H1 (cell line): ENCODE measurements at regions not wholly inside any gene's neighbourhood (a gene's known extent, or its start where the extent isn't known, plus 50 kb on each side); places are given as distances from the start of the nearest gene placed in this dataset.

Experiments used
- CTCF ChIA-PET: fragments of 300-600 bp; sonication (Branson Sonifier 250); formaldehyde crosslinking; loops from one replicate; lab custom pipeline; 2021; ENCODE audit not compliant: partially characterized antibody; lab: Charles Lee
- POLR2A ChIA-PET: fragments of 300-600 bp; sonication (Branson Sonifier 250); formaldehyde crosslinking; loops from one replicate; lab custom pipeline; 2021; ENCODE audit warnings: inconsistent platforms; ENCODE audit not compliant: partially characterized antibody; lab: Charles Lee
- DNase-seq, 2 experiments: peaks; one replicate each; pipeline versions ENCODE4 v3.0.0 to v3.0.0-alpha.2; 2010 to 2022; ENCODE audit warnings: low spot score in 2 of 2, low read depth in 1 of 2, mixed read lengths in 1 of 2
- FAIRE-seq: peaks from 2 replicates; lab custom pipeline; 2011; peaks lifted over from hg19 to GRCh38; lab: Jason Lieb, UNC
- H2AFZ ChIP-seq: 2 replicates; pipeline ENCODE4 v1.8.1; 2012; ENCODE audit warnings: low read length, inconsistent platforms
- H2AK5ac ChIP-seq: 2 replicates; pipeline ENCODE4 v1.6.1; 2013; ENCODE audit warnings: low read depth, low read length
- H2BK120ac ChIP-seq: replicated peaks from 2 replicates; pipeline ENCODE3; 2013; ENCODE audit warnings: low read depth, low read length, inconsistent platforms
- H2BK12ac ChIP-seq: 2 replicates; pipeline ENCODE4 v1.6.1; 2013; ENCODE audit warnings: low read depth, low read length
- H2BK15ac ChIP-seq: 2 replicates; pipeline ENCODE4 v1.6.1; 2013; ENCODE audit warnings: low read length
- H2BK20ac ChIP-seq: 2 replicates; pipeline ENCODE4 v1.6.1; 2013; ENCODE audit warnings: low read length
- H2BK5ac ChIP-seq: 2 replicates; pipeline ENCODE4 v1.6.1; 2013; ENCODE audit warnings: low read depth, low read length
- H3K14ac ChIP-seq: 2 replicates; pipeline ENCODE4 v1.6.1; 2013; ENCODE audit warnings: inconsistent platforms; ENCODE audit not compliant: insufficient read length
- H3K18ac ChIP-seq: 2 replicates; pipeline ENCODE4 v1.6.1; 2013; ENCODE audit warnings: low read length; ENCODE audit errors: extremely low read depth
- H3K23ac ChIP-seq: 2 replicates; pipeline ENCODE4 v1.6.1; 2013; ENCODE audit warnings: inconsistent platforms; ENCODE audit not compliant: insufficient read length
- H3K23me2 ChIP-seq: 2 replicates; pipeline ENCODE4 v1.6.1; 2013; ENCODE audit warnings: low read depth, low read length
- H3K27ac ChIP-seq: 2 replicates; pipeline ENCODE4 v1.6.1; 2011; ENCODE audit warnings: low read depth, low read length, inconsistent platforms
- H3K27me3 ChIP-seq, 4 experiments: replicated peaks in 1 of 4; 1 replicate in 1 of 4; 2 replicates in 3 of 4; pipeline versions ENCODE4 v1.6.1 to v1.8.1; 2011 to 2013; ENCODE audit warnings: low read length in 3 of 4, mild to moderate bottlenecking in 3 of 4, inconsistent platforms in 2 of 4, mixed read lengths in 2 of 4, moderate library complexity in 1 of 4; ENCODE audit not compliant: control insufficient read depth in 3 of 4, insufficient read depth in 3 of 4; ENCODE audit errors: extremely low read depth in 1 of 4
- H3K36me3 ChIP-seq, 4 experiments: 2 replicates each; pipeline versions ENCODE4 v1.6.1 to v1.8.1; 2011 to 2013; ENCODE audit warnings: mild to moderate bottlenecking in 4 of 4, low read length in 3 of 4, moderate library complexity in 2 of 4, control low read depth in 1 of 4, inconsistent platforms in 1 of 4; ENCODE audit not compliant: insufficient read depth in 4 of 4, control insufficient read depth in 2 of 4
- H3K4ac ChIP-seq: replicated peaks from 2 replicates; pipeline ENCODE3; 2013; ENCODE audit warnings: low read length, low read depth, mixed read lengths, inconsistent platforms; ENCODE audit not compliant: insufficient read length
- H3K4me1 ChIP-seq, 4 experiments: replicated peaks in 1 of 4; 1 replicate in 1 of 4; 2 replicates in 3 of 4; pipeline versions ENCODE4 v1.6.1 to v1.8.1; 2011 to 2013; ENCODE audit warnings: low read length in 3 of 4, inconsistent platforms in 2 of 4, mixed read lengths in 1 of 4; ENCODE audit not compliant: insufficient read depth in 4 of 4, control insufficient read depth in 3 of 4
- H3K4me2 ChIP-seq, 2 experiments: 2 replicates each; pipeline versions ENCODE4 v1.6.1 to v1.8.1; 2011 to 2013; ENCODE audit warnings: low read depth in 2 of 2, low read length in 2 of 2, control low read depth in 1 of 2, inconsistent platforms in 1 of 2, mild to moderate bottlenecking in 1 of 2; ENCODE audit not compliant: insufficient read depth in 1 of 2
- H3K4me3 ChIP-seq, 4 experiments: fragments of 200-600, 300-600 bp in 1 of 4; sonication (generic), shearing (Covaris generic), sonication (Bioruptor Twin) in 1 of 4; 2 replicates each; pipeline versions ENCODE4 v1.5.1 to v1.8.1; 2011 to 2016; ENCODE audit warnings: low read length in 4 of 4, low read depth in 3 of 4, control low read depth in 2 of 4, inconsistent platforms in 2 of 4, mild to moderate bottlenecking in 2 of 4, mixed read lengths in 1 of 4, moderate library complexity in 1 of 4; ENCODE audit not compliant: insufficient read depth in 2 of 4; ENCODE audit errors: extremely low read depth in 1 of 4
- H3K56ac ChIP-seq: replicated peaks from 2 replicates; pipeline ENCODE3; 2013; ENCODE audit warnings: low read depth, mild to moderate bottlenecking, mixed read lengths, low read length, inconsistent platforms; ENCODE audit not compliant: insufficient read length
- H3K79me1 ChIP-seq: 2 replicates; pipeline ENCODE4 v1.6.1; 2013; ENCODE audit warnings: low read depth, low read length, control low read depth
- H3K79me2 ChIP-seq, 2 experiments: 2 replicates each; pipeline versions ENCODE4 v1.6.1 to v1.8.1; 2012 to 2013; ENCODE audit warnings: low read length in 2 of 2, mild to moderate bottlenecking in 2 of 2, inconsistent platforms in 1 of 2; ENCODE audit not compliant: insufficient read depth in 2 of 2, control insufficient read depth in 1 of 2
- H3K9ac ChIP-seq, 4 experiments: replicated peaks in 1 of 4; 1 replicate in 1 of 4; 2 replicates in 3 of 4; pipeline versions ENCODE4 v1.6.1 to v1.8.1; 2011 to 2013; ENCODE audit warnings: low read depth in 3 of 4, low read length in 3 of 4, control low read depth in 2 of 4, mild to moderate bottlenecking in 2 of 4, moderate library complexity in 2 of 4, inconsistent platforms in 1 of 4; ENCODE audit errors: extremely low read depth in 1 of 4
- H3K9me3 ChIP-seq, 2 experiments: 2 replicates each; pipeline versions ENCODE4 v1.6.1 to v1.8.1; 2012 to 2013; ENCODE audit warnings: mild to moderate bottlenecking in 2 of 2, moderate library complexity in 2 of 2, control low read depth in 1 of 2, inconsistent platforms in 1 of 2, low read depth in 1 of 2, low read length in 1 of 2, mixed read lengths in 1 of 2; ENCODE audit not compliant: insufficient read depth in 2 of 2
- H4K20me1 ChIP-seq, 2 experiments: replicated peaks in 1 of 2; 2 replicates each; pipeline versions ENCODE3 to v1.8.1; 2011 to 2013; ENCODE audit warnings: inconsistent platforms in 2 of 2, low read length in 2 of 2, mild to moderate bottlenecking in 1 of 2; ENCODE audit not compliant: insufficient read depth in 2 of 2, control insufficient read depth in 1 of 2
- H4K5ac ChIP-seq: 2 replicates; pipeline ENCODE4 v1.6.1; 2013; ENCODE audit warnings: low read length, low read depth, mixed read lengths, inconsistent platforms; ENCODE audit not compliant: insufficient read length
- H4K8ac ChIP-seq: 2 replicates; pipeline ENCODE4 v1.8.0; 2013; ENCODE audit warnings: mild to moderate bottlenecking, moderate library complexity, low read length, inconsistent platforms; ENCODE audit not compliant: insufficient read depth; ENCODE audit errors: extremely low read depth
- H4K91ac ChIP-seq: replicated peaks from 2 replicates; pipeline ENCODE3; 2013; ENCODE audit warnings: low read length, mixed read lengths, inconsistent platforms; ENCODE audit not compliant: insufficient read length
- CREB1 ChIP-seq: IDR thresholded peaks from 2 replicates; pipeline ENCODE4 v1.6.1; 2012; ENCODE audit warnings: inconsistent platforms
- CTCF ChIP-seq, 3 experiments: IDR thresholded peaks; 1 replicate in 2 of 3; 2 replicates in 1 of 3; pipeline versions ENCODE4 v1.5.1 to v1.6.1; 2011; ENCODE audit warnings: low read length in 3 of 3, mild to moderate bottlenecking in 3 of 3, inconsistent platforms in 2 of 3, low read depth in 1 of 3, moderate library complexity in 1 of 3; ENCODE audit not compliant: insufficient read depth in 1 of 3; ENCODE audit errors: control extremely low read depth in 1 of 3
- KDM5A ChIP-seq: fragments of 200-600 bp; IDR thresholded peaks from 2 replicates; pipeline ENCODE4 v1.7.1; 2012; ENCODE audit warnings: mild to moderate bottlenecking, low read length, inconsistent platforms, mixed read lengths
- USF2 ChIP-seq: IDR thresholded peaks from 2 replicates; pipeline ENCODE4 v1.6.1; 2011; ENCODE audit warnings: low read length, improper control_type of control experiment
- WGBS, 2 experiments: shearing (Covaris generic) in 1 of 2; methylation state at CpG; one replicate each; pipeline versions ENCODE4 v1.1.6 to v1.1.7; 2013 to 2015; ENCODE audit warnings: low lambda C conversion rate in 2 of 2, mixed read lengths in 2 of 2, inconsistent platforms in 1 of 2, low coverage in 1 of 2, missing lambda C conversion rate in 1 of 2; ENCODE audit not compliant: insufficient replicate concordance in 2 of 2, insufficient coverage in 1 of 2, insufficient read length in 1 of 2; ENCODE audit errors: extremely low coverage in 1 of 2, missing lambda C conversion rate in 1 of 2; 5-methylcytosine and 5-hydroxymethylcytosine counted together

GRCh38 chr13:84662491-84662890 is 780.2 kb upstream of the SLITRK1 start:
- Histone ChIP-seq H3K23ac (no peak overlapping the region), H3K4me1 (peaks cover 0 to 4% (median 3%) of the 10 kb centered on the region in 4 experiments; a peak in 3 of 7 replicates), H3K79me2 (no peaks in the 10 kb centered on the region), H4K8ac (no peak overlapping the region), H4K20me1 (no peaks in the 10 kb centered on the region), H2BK5ac (no peak overlapping the region), H3K79me1 (no peaks in the 10 kb centered on the region), H3K9me3 (no peaks in the 10 kb centered on the region), H3K23me2 (no peaks in the 10 kb centered on the region), H3K4me2 (no peak overlapping the region), H2AFZ (peak overlapping the region; percentile 42; the same call in 1 of the 2 replicates), H3K56ac (no peak overlapping the region), H3K27me3 (no peaks in the 10 kb centered on the region), H2BK120ac (no peak overlapping the region), H3K18ac (no peak overlapping the region), H3K36me3 (no peaks in the 10 kb centered on the region), H3K4ac (no peak overlapping the region), H3K9ac (no peak overlapping the region), H3K4me3 (no peak overlapping the region), H2BK15ac (no peak overlapping the region), H2BK20ac (peak overlapping the region; percentile 6; the same call in 1 of the 2 replicates), H3K14ac (no peak overlapping the region), H3K27ac (no peak overlapping the region), H4K5ac (no peak overlapping the region), H4K91ac (no peak overlapping the region), H2BK12ac (peak overlapping the region; percentile 90; the same call in 1 of the 2 replicates), H2AK5ac (no peak overlapping the region)
- FAIRE-seq (no peak), DNase-seq (no peak)
- TF ChIP-seq CTCF (IDR thresholded peaks at IDR 0.05; ENCODE audit: control extremely low read depth in 1 of 3, insufficient read depth in 1 of 3, low read depth in 1 of 3, low read length in 3 of 3): no peak
- TF ChIP-seq KDM5A: no peak
- no peak for TF ChIP-seq USF2
- no peak for TF ChIP-seq CREB1
- WGBS, 2 experiments: 86 to 100% methylated on average over 1 to 3 of the region's 3 CpGs
- ChIA-PET CTCF (interaction anchor here (1.0 kb wide), 1 partner anchor 17 kb away, joined by 3 read pairs; no protein-coding TSS in a partner anchor), POLR2A (no interaction called here)
